ENCODE measurements at regions not wholly inside any gene's neighbourhood (a gene's known extent, or its start where the extent isn't known, plus 50 kb on each side); places are given as distances from the start of the nearest gene placed in this dataset.

DNA sequence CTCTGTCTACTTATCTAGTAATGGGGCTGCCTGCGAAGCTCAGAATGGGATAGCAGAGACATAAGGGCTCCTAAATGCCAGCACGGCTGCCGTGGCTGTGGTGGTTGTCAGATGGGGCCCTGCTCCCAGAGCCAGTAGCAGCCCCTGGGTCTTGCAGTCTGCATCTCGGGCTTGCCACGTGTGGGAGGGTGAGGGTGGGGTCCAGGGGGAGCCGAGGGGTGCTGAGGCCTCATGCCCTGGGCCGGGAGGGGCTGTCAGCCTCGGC is 88.8 kb upstream of the GSE1 start:
- H3K36me3 ChIP-seq (ENCODE audit: insufficient read depth, low read length), result no peaks in the 10 kb centered on the region
- no peak for TF ChIP-seq EZH2 (IDR thresholded peaks at IDR 0.05; ENCODE audit: borderline replicate concordance, low read depth, low read length, severe bottlenecking)
- TF ChIP-seq, protein P1, sequence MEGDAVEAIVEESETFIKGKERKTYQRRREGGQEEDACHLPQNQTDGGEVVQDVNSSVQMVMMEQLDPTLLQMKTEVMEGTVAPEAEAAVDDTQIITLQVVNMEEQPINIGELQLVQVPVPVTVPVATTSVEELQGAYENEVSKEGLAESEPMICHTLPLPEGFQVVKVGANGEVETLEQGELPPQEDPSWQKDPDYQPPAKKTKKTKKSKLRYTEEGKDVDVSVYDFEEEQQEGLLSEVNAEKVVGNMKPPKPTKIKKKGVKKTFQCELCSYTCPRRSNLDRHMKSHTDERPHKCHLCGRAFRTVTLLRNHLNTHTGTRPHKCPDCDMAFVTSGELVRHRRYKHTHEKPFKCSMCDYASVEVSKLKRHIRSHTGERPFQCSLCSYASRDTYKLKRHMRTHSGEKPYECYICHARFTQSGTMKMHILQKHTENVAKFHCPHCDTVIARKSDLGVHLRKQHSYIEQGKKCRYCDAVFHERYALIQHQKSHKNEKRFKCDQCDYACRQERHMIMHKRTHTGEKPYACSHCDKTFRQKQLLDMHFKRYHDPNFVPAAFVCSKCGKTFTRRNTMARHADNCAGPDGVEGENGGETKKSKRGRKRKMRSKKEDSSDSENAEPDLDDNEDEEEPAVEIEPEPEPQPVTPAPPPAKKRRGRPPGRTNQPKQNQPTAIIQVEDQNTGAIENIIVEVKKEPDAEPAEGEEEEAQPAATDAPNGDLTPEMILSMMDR (IDR thresholded peaks at IDR 0.05; ENCODE audit: borderline replicate concordance, extremely low read depth, low read length, poor library complexity, severe bottlenecking), result no peak
- H3K4me1 ChIP-seq (ENCODE audit: insufficient read depth, low read length), result no peaks in the 10 kb centered on the region
- no peaks in the 10 kb centered on the region for H3K27me3 ChIP-seq (ENCODE audit: insufficient read depth, low read length, poor library complexity)
- DNase-seq (no peak), ATAC-seq (ENCODE audit: insufficient read depth, low read depth) (no peak)
- no peaks in the 10 kb centered on the region for H3K9me3 ChIP-seq (ENCODE audit: insufficient read depth, low read length, severe bottlenecking)
- H3K4me2 ChIP-seq (ENCODE audit: insufficient read depth, low read length), result no peak overlapping the region
- no peak overlapping the region for H3K27ac ChIP-seq (ENCODE audit: low read length)
- H4K20me1 ChIP-seq (ENCODE audit: insufficient read depth, low read length), result peaks cover 5% of the 10 kb centered on the region; the same call in 1 of the 2 replicates
- no peaks in the 10 kb centered on the region for H3K79me2 ChIP-seq (ENCODE audit: insufficient read depth, low read length)
- no peak overlapping the region for H3K9ac ChIP-seq (ENCODE audit: low read depth, low read length)
- no peak overlapping the region for H3K4me3 ChIP-seq (ENCODE audit: low read depth in 1 of 2, low read length in 2 of 2)
- no peak overlapping the region for H2AFZ ChIP-seq (ENCODE audit: low read depth, low read length)

DNA sequence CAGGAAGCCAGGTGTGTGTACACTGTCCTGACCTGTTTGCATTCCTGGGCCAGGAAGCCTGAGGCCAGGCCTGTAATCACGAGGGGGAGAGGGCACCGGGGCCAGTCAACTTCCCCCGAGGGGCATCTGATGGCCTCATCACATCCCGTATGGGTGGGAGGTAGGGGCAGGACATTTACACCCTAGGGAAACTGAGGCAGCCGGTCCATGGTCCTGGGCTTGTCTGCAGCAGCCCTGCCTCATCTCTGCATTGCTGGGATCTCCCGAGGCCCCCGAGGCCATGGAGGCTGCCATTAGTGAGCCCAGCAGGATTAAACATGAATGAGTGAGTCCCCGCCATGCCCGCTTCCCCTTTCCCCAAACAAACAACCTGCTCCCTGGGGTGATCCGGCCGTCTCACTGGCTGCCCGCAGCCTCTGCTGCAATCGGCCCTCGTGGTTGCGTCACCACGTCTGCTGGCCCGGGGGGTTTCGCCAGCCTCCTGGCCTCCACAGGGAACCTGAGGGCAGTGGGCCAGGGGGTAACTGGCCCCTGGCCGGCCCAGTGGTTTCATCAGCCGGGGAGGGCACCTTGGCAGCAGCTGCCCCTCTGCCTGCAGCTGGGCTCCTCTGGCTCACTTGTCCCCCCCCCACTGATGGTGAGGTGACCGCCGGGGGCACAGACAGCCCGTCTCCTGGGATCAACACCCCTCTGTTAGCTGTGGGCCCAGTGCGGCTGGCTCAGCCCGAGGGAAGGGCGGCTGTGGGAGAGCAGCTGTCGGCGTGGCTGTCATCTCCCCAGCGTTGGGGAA is 88.3 kb upstream of the GSE1 start:
- H3K27me3 ChIP-seq (ENCODE audit: insufficient read depth, low read length, poor library complexity), result no peaks in the 10 kb centered on the region
- no peak overlapping the region for H3K4me3 ChIP-seq (ENCODE audit: low read depth in 1 of 2, low read length in 2 of 2)
- H3K9me3 ChIP-seq (ENCODE audit: insufficient read depth, low read length, severe bottlenecking), result no peaks in the 10 kb centered on the region
- no peak for ATAC-seq (ENCODE audit: insufficient read depth, low read depth)
- H3K4me1 ChIP-seq (ENCODE audit: insufficient read depth, low read length), result no peaks in the 10 kb centered on the region
- no peak overlapping the region for H2AFZ ChIP-seq (ENCODE audit: low read depth, low read length)
- H3K4me2 ChIP-seq (ENCODE audit: insufficient read depth, low read length), result no peak overlapping the region
- H3K36me3 ChIP-seq (ENCODE audit: insufficient read depth, low read length), result no peaks in the 10 kb centered on the region
- TF ChIP-seq EZH2 (IDR thresholded peaks at IDR 0.05; ENCODE audit: borderline replicate concordance, low read depth, low read length, severe bottlenecking), result no peak
- TF ChIP-seq, protein P1 (IDR thresholded peaks at IDR 0.05; ENCODE audit: borderline replicate concordance, extremely low read depth, low read length, poor library complexity, severe bottlenecking), result no peak
- no peak for DNase-seq
- H4K20me1 ChIP-seq (ENCODE audit: insufficient read depth, low read length), result peaks cover 5% of the 10 kb centered on the region; the same call in 1 of the 2 replicates
- no peaks in the 10 kb centered on the region for H3K79me2 ChIP-seq (ENCODE audit: insufficient read depth, low read length)
- no peak overlapping the region for H3K9ac ChIP-seq (ENCODE audit: low read depth, low read length)
- no peak overlapping the region for H3K27ac ChIP-seq (ENCODE audit: low read length)

DNA sequence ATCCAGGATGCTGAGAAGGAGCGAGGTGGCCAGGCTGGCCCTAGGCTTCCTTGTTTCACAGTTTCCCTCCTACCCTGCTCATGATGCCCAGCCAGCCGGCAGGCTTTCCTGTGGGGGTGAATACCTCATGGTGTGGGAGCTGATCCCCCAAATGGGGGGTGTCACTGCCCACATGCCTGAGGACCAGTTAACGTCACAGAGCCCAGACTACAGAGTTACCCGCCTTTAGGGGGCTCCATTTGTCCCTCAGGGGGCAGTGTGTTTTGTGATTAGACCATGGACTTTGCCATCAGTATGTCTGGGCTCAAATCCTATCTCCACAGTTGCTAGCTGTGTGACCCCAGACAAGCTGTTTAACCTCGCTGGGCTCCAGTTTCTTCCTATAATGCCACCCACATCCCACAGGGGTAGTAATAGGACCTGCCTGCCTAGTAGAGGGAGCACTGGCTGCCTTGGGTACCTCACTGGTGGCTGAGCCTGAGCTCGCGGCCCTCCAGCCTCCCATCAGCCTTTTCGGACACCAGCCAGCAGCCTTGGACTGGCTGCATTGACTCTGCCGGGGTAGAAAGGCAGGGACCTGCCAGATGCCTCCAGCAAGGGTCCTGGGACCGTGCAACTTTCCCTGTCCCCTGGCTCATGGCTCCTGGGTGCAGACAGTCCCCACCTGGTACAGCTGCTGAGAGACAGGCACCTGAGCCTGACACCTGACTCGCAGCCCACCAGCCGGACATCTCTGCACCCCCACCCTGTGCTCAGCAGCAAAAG is 87.5 kb upstream of the GSE1 start:
- TF ChIP-seq, protein P1 (IDR thresholded peaks at IDR 0.05; ENCODE audit: borderline replicate concordance, extremely low read depth, low read length, poor library complexity, severe bottlenecking), result no peak
- no peak for TF ChIP-seq EZH2 (IDR thresholded peaks at IDR 0.05; ENCODE audit: borderline replicate concordance, low read depth, low read length, severe bottlenecking)
- Histone ChIP-seq H3K27me3 (ENCODE audit: insufficient read depth, low read length, poor library complexity) (no peaks in the 10 kb centered on the region), H3K4me1 (ENCODE audit: insufficient read depth, low read length) (no peaks in the 10 kb centered on the region), H3K36me3 (ENCODE audit: insufficient read depth, low read length) (no peaks in the 10 kb centered on the region), H3K4me3 (ENCODE audit: low read depth in 1 of 2, low read length in 2 of 2) (no peak overlapping the region), H2AFZ (ENCODE audit: low read depth, low read length) (no peak overlapping the region), H3K4me2 (ENCODE audit: insufficient read depth, low read length) (no peak overlapping the region), H3K9me3 (ENCODE audit: insufficient read depth, low read length, severe bottlenecking) (no peaks in the 10 kb centered on the region), H3K79me2 (ENCODE audit: insufficient read depth, low read length) (no peaks in the 10 kb centered on the region), H4K20me1 (ENCODE audit: insufficient read depth, low read length) (peaks cover 5% of the 10 kb centered on the region; the same call in 1 of the 2 replicates), H3K27ac (ENCODE audit: low read length) (no peak overlapping the region), H3K9ac (ENCODE audit: low read depth, low read length) (no peak overlapping the region)
- no peak for DNase-seq
- ATAC-seq (ENCODE audit: insufficient read depth, low read depth), result no peak
